ENCODE measurements at regions not wholly inside any gene's neighbourhood (a gene's known extent, or its start where the extent isn't known, plus 50 kb on each side); places are given as distances from the start of the nearest gene placed in this dataset.

DNA sequence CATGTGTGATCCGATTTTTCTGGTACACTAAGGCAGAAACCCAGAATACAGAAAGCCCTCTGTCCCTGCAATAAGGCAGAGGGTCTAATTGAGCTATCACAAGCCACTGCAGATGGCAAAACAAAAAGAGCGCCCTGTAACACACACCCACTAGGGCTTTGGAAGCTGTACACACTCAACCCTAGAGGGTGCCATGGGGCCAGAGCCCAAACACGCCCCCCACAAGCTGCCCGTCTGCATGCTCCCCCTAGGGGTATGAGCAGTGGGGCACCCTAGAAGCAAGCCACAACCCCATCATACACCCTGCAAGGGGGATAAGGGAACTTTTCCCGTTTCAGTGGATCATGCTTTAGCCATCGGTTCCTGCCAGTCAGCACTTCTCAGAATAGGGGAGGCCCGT, 62.2 kb upstream of the PDE10A start:
- TF ChIP-seq, protein P1, sequence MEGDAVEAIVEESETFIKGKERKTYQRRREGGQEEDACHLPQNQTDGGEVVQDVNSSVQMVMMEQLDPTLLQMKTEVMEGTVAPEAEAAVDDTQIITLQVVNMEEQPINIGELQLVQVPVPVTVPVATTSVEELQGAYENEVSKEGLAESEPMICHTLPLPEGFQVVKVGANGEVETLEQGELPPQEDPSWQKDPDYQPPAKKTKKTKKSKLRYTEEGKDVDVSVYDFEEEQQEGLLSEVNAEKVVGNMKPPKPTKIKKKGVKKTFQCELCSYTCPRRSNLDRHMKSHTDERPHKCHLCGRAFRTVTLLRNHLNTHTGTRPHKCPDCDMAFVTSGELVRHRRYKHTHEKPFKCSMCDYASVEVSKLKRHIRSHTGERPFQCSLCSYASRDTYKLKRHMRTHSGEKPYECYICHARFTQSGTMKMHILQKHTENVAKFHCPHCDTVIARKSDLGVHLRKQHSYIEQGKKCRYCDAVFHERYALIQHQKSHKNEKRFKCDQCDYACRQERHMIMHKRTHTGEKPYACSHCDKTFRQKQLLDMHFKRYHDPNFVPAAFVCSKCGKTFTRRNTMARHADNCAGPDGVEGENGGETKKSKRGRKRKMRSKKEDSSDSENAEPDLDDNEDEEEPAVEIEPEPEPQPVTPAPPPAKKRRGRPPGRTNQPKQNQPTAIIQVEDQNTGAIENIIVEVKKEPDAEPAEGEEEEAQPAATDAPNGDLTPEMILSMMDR (IDR thresholded peaks at IDR 0.05) = no peak
- TF ChIP-seq POLR2A (IDR thresholded peaks at IDR 0.05) (no peak), POLR2AphosphoS5 (IDR thresholded peaks at IDR 0.05) (no peak)

Measured in prostate gland (tissue), 2 donors.